Retina (tissue), 1 donor: ENCODE measurements at regions not wholly inside any gene's neighbourhood (a gene's known extent, or its start where the extent isn't known, plus 50 kb on each side); places are given as distances from the start of the nearest gene placed in this dataset.
"Not testable (repeated sequence)": the region's sequence is repeated elsewhere in the genome, so short reads cannot be mapped to it uniquely, and the experiment has no call there.

ENCODE experiments used
- DNase-seq: peaks from one replicate; pipeline ENCODE4 v3.0.0-alpha.2; 2016

- peak; percentile 1 for DNase-seq
Measured at GRCh38 chr2:71935262-71935848, 212.3 kb downstream of the CYP26B1 start.

- no peak for DNase-seq
Measured at GRCh38 chr2:71934595-71935261, 212.9 kb downstream of the CYP26B1 start.

GRCh38 chr2:71934320-71934593 lies 213.4 kb downstream of the CYP26B1 start:
- DNase-seq = no peak

GRCh38 chr2:71933467-71934319 lies 214.0 kb downstream of the CYP26B1 start:
- DNase-seq = peak; percentile 4

DNA sequence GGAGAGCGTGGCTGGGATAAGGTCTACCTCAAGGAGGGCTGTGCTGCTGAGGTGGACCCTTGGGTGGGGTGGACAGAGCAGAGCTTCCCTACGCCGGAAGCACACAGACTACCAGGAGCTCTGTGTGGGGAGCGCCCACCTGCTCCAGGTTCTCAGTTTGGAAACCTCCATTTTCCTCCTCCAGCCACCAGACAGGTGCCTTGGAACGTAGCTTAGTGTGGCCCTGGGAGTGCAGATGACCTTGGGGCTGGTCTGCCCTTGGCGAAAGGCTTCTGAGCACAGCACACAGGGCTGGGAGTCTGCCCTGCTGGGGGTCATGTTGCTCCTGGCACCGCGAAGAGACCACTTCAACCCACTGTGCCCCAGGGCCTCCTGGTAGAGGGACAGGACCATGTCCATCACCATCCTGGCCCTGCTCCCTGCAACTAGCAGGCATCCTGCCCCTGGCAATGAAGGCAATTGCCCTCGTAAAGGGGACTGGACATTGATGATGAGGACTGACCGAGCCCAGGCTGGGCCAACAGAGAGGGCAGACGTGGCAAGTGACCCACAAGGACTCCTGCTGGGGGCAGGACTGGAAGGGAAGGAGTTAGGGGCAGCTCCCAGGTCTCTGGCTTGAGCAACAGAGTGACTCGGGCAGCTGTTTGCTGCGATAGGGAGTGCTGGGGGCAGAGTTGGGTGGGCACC lies 214.7 kb downstream of the CYP26B1 start:
- no peak for DNase-seq

GRCh38 chr2:71932037-71932779 lies 215.5 kb downstream of the CYP26B1 start:
- DNase-seq = no peak

DNA sequence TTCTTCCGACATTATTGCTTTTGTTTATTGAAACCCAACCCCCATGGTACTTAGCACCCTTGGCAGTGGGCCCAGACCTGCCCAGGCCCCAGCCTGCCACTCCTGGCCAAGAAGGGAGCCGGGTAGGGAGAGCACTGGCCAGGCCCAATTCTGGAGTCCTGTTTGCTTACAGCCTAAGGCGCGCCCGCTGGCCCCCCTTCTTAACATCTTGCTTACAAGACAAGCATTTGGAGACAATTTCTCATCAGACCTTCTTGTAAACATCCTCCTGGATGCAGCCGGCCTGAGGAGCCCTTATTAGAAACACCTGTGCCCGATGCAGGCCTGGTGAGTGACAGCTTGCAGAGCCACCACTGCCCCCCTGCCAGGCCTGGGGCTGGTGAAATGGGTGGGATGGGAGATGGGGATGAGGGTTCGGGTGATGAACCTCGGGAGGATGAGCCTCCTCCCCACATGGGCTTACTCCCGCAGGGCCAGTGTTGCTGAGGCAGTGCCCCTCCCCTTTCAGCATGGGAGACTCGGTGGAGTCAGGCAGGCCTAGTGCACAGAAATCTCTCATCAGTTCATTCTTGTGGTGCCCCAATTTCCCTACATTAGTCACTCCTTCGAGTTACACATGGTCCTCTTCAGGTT lies 217.5 kb downstream of the CYP26B1 start:
- peak; percentile 1 for DNase-seq

DNA sequence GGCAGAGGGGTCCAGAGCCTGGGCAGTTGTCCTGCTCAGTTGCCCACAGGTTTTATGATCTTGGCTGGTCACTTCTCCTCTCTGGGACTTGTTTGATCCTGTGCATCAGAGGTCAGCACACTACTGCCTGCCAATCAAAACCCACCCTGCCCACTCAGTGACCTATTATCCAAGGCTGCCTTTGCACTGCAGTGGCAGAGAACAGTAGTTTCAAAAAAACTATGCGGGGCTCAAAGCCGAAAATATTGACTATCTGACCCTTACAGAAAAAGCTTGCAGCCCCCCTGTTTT lies 218.2 kb downstream of the CYP26B1 start:
- no peak for DNase-seq

DNA sequence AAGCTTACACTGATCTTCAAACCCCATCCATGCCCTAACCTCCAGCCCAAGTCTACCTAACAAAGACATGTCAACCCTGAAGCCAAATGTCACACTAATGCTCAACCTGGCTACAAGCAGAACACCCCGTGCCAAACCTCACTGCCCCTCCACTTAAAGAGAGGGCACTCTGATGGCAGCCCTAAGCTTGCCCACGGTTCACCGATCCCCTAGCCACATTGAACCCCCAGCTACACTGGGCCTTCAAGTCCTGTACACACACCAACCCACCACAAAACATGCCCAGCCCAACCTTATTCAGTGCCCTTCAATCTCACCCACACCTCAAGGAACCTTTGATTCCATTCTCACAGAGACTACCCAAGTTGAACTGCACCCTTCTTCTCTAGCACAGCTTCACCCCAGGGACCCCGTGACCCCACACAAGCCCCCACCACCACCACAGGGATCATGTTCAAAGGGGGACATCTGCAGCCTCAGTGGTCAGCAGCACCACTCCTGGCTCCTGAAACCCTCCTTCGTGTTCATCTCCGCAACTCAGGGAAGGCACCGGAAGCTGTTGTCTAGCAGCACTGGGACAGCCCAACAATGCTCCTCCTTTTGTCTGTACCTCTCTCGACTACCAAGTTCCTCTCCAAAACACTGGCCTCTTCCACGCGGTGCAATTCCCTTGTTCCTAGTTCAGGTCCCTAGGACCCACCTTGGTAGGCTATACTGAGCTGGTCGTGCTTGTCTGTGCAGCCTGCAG lies 218.8 kb downstream of the CYP26B1 start:
- DNase-seq = no peak

- no peak for DNase-seq
Measured at GRCh38 chr2:71927757-71928715, 219.6 kb downstream of the CYP26B1 start.

DNA sequence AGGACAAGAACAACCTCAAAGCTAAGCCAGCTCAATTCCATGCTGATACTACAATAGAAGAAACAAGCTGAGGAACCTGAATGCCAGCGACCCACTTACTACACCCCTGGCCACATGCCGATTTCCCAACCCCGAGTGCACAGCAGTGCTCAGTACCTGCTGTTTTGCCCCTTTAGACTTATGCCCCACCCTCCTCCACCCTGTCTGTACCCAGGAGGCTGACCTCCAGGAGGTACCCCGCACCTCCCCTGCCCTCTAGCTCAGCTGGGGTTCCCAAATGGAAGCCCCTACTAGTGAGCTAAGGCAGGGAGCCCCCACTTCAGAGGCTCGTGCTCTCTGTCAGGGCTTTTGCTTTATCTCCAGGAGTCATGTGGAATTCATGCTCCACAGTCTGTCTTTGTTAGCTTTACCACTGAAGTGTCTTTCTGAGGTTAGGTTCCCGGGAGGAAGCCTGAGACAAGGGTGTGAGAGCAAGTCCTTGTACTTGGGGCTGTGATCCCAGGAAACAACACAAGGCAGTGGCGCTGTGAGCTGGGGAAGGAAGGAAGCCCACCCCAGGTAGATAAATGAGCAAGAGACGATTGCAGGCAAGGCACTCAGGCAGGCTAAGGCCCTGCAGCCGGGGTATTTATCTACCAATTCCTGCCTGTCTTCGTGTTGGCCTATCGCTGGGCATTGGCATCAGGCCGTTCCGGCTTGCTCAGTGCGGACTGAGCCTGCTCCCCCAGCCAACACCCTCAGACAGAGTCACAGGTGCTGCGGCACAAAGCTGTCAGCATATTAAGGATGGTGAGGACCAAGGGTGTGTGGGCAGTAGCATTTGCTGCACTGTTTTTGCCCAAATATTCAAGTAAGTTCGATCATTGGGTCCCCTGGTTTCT lies 220.5 kb downstream of the CYP26B1 start:
- DNase-seq = peak; percentile 3

GRCh38 chr2:71926089-71926447 lies 221.6 kb downstream of the CYP26B1 start:
- DNase-seq = peak; percentile 1

DNA sequence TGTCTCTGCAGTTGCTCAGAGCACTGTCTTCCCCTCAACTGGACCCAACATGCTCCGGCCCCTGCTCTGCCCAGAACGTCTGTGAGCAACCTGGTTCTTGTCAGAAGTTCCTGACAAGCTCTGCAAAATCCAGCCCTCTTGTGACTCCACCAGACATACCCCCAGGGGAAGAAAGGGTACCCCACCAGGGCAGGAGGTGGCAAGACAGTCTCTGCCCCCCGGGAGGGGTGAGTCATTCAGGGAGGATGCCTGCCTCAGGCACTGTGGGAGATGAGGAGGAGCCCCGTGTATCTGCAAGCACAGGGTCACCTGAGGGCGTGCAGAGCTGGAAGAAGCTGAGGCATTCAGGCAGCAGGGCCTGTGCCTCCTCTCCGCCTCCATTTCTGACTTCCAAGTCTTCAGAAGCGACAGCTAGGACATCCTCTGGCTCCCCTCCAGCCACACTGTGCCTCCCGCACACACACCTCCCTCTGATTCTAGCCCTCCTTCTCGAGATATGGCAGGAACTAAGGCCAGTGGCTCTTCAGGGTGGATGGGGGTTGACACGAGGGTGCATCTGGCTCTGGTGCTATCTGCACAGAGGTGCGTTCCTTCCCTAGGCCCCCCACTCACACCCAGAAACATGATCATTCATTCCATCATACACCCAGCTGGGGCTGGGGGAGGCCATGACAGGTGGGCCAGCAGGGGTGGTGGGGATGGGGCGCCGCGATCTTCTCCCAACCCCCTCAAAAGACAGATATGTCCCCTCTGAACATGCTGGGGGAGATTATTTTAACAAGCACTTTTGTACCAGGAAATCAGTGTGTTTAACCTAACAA lies 222.2 kb downstream of the CYP26B1 start:
- DNase-seq = peak; percentile 2

DNA sequence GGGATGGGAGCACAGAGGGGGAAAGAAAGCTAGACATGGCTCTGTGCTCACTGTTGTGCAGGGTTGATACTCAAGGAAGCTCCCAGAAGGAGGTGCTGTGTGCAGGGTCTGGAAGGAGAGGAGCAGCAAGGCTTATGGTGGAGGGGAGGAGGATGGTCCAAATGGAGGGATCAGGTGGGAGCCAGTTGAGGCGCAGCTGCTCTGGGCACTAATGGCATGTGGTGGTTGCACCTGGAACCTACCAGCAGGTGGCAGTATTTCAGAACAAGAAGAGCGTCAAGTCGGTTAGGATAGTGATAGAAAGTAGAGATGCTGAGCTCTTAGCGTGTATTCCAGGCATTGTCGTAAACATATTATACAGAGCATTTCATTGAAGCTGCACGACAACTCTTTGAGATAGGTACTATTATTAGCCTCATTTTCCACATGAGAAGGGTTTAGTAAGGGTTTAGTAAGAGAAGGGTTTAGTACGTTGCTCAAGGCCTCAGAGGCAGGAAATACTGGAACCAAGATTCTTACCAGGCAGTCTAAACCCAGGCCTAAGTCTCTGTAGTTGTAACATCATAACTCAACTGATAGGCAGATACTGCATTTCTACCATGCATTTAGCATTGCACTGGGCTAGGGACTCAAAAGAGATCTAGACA lies 223.7 kb downstream of the CYP26B1 start:
- DNase-seq = peak; percentile 73

GRCh38 chr2:71923143-71923525 lies 224.5 kb downstream of the CYP26B1 start:
- DNase-seq = no peak

DNA sequence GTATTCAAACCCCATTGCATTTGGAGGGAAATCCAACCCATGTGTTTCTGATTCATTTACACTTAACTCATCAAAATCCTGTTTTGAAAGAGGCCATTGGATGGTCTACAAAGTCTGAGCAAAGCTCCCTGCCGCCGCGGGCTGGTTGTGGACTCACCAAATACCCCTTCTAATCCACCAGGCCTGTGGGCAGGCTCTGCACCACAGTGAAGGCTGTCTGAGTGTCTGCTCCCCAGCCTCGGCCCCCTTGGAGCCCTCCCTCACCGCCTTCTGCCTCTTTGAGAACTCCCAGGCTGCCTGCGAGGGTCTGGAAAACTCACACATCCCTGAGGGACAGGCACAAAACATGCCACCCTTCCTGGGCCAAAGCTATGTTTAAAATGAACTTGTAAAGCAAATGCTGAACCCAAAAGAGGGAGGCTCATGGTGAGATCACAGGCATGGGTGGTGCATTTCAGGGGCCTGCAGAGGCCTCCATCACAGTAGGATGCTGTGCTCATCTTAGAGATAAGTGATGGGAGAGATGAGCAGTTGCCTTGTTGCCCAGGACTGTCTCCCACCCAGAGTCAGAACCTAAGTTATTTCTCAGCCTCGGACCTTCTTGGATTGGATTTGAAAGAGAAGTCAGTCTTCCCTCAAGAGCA lies 225.0 kb downstream of the CYP26B1 start:
- DNase-seq = no peak

- no peak for DNase-seq
Measured at GRCh38 chr2:71922091-71922490, 225.6 kb downstream of the CYP26B1 start.

- DNase-seq = not testable (repeated sequence)
Measured at GRCh38 chr2:71920819-71921218, 226.8 kb downstream of the CYP26B1 start.
